ENCODE measurements at regions not wholly inside any gene's neighbourhood (a gene's known extent, or its start where the extent isn't known, plus 50 kb on each side); places are given as distances from the start of the nearest gene placed in this dataset.

DNA sequence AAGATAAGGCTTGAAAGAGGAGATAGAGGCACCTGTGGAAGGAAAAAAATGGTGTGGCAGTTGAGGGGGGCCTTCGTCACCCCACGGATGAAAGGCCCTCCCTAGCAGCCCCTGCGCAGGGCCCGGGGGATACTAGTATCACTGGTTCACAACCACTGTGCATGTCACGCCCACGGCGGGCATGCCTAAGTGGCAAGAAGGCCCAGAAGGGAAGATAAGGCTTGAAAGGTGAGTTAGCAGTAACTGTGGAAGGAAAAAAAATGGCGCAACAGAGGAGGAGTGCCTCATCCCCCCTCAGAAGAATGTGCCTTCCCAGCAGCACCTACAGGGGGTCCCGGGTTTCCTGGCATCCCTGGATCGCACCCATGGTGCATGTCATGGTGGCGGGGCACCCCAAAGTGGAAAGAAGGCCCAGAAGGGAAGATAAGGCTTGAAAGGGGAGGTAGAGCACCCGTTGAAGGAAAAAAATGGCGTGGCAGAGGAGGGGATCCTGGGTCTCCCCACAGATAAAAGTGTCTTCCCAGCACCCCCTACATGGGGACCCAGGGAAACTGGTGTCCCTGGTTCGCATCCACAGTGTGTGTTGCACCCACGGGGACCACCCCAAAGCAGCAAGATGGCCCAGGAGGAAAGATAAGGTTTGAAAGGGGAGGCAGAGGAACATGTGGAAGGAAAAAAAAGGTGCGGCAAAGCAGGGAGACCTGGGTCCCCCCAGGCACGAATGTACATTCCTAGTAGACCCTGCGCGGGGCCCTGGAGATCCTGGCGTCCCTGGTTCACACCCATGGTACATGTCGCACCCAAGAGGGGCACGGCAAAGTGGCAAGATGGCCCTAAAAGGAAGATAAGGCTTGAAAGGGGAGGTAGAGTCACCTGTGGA, 279.2 kb downstream of the ALG10 start:
- TF ChIP-seq POLR2A (IDR thresholded peaks at IDR 0.05) (no peak), POLR2AphosphoS5 (IDR thresholded peaks at IDR 0.05) (no peak), EP300 (IDR thresholded peaks at IDR 0.05; ENCODE audit: low read depth) (no peak)
- TF ChIP-seq, protein P1, sequence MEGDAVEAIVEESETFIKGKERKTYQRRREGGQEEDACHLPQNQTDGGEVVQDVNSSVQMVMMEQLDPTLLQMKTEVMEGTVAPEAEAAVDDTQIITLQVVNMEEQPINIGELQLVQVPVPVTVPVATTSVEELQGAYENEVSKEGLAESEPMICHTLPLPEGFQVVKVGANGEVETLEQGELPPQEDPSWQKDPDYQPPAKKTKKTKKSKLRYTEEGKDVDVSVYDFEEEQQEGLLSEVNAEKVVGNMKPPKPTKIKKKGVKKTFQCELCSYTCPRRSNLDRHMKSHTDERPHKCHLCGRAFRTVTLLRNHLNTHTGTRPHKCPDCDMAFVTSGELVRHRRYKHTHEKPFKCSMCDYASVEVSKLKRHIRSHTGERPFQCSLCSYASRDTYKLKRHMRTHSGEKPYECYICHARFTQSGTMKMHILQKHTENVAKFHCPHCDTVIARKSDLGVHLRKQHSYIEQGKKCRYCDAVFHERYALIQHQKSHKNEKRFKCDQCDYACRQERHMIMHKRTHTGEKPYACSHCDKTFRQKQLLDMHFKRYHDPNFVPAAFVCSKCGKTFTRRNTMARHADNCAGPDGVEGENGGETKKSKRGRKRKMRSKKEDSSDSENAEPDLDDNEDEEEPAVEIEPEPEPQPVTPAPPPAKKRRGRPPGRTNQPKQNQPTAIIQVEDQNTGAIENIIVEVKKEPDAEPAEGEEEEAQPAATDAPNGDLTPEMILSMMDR (IDR thresholded peaks at IDR 0.05), result no peak
